ENCODE measurements at regions not wholly inside any gene's neighbourhood (a gene's known extent, or its start where the extent isn't known, plus 50 kb on each side); places are given as distances from the start of the nearest gene placed in this dataset.

- TF ChIP-seq, protein P1, sequence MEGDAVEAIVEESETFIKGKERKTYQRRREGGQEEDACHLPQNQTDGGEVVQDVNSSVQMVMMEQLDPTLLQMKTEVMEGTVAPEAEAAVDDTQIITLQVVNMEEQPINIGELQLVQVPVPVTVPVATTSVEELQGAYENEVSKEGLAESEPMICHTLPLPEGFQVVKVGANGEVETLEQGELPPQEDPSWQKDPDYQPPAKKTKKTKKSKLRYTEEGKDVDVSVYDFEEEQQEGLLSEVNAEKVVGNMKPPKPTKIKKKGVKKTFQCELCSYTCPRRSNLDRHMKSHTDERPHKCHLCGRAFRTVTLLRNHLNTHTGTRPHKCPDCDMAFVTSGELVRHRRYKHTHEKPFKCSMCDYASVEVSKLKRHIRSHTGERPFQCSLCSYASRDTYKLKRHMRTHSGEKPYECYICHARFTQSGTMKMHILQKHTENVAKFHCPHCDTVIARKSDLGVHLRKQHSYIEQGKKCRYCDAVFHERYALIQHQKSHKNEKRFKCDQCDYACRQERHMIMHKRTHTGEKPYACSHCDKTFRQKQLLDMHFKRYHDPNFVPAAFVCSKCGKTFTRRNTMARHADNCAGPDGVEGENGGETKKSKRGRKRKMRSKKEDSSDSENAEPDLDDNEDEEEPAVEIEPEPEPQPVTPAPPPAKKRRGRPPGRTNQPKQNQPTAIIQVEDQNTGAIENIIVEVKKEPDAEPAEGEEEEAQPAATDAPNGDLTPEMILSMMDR (IDR thresholded peaks at IDR 0.05; ENCODE audit: borderline replicate concordance, extremely low read depth, low read length, poor library complexity, severe bottlenecking): no peak
- TF ChIP-seq EZH2 (IDR thresholded peaks at IDR 0.05; ENCODE audit: borderline replicate concordance, low read depth, low read length, severe bottlenecking): no peak
These were observed 170.8 kb upstream of the PODXL start for GRCh38 chr7:131727189-131727588.
